AG10803 (cell line): ENCODE measurements at regions not wholly inside any gene's neighbourhood (a gene's known extent, or its start where the extent isn't known, plus 50 kb on each side); places are given as distances from the start of the nearest gene placed in this dataset.

Experiments used
- DNase-seq: peaks from one replicate; pipeline ENCODE4 v3.0.0; 2010; ENCODE audit warnings: low read depth
- H3K4me3 ChIP-seq: 2 replicates; pipeline ENCODE4 v1.5.1; 2011; ENCODE audit warnings: mild to moderate bottlenecking, low read length, control low read depth
- CTCF ChIP-seq: conservative IDR thresholded peaks from 2 replicates; pipeline ENCODE4 v1.5.1; 2011; ENCODE audit warnings: mild to moderate bottlenecking, low read length, control low read depth, inconsistent platforms

GRCh38 chr17:73743518-73744201 is 99.4 kb upstream of the SDK2 start:
- TF ChIP-seq CTCF: no peak
- no peak for DNase-seq
- no peak overlapping the region for H3K4me3 ChIP-seq

- no peak for DNase-seq
- no peak for TF ChIP-seq CTCF
Measured at GRCh38 chr17:73744411-73744810, 100.2 kb upstream of the SDK2 start.

GRCh38 chr17:73746314-73747073 is 102.2 kb upstream of the SDK2 start:
- DNase-seq: no peak
- no peak overlapping the region for H3K4me3 ChIP-seq
- no peak for TF ChIP-seq CTCF

More at GRCh38 chr17:73744411-73744810, 100.2 kb upstream of the SDK2 start:
- H3K4me3 ChIP-seq: no peak overlapping the region

- no peak overlapping the region for H3K4me3 ChIP-seq
- no peak for TF ChIP-seq CTCF
- DNase-seq: no peak
Measured at GRCh38 chr17:73747221-73748002, 103.2 kb upstream of the SDK2 start.

GRCh38 chr17:73748508-73748907 is 104.3 kb upstream of the SDK2 start:
- no peak overlapping the region for H3K4me3 ChIP-seq
- TF ChIP-seq CTCF: no peak
- DNase-seq: no peak

- DNase-seq: no peak
- TF ChIP-seq CTCF: no peak
- no peak overlapping the region for H3K4me3 ChIP-seq
Measured at GRCh38 chr17:73749337-73749823, 105.1 kb upstream of the SDK2 start.
